ENCODE measurements at regions not wholly inside any gene's neighbourhood (a gene's known extent, or its start where the extent isn't known, plus 50 kb on each side); places are given as distances from the start of the nearest gene placed in this dataset.
A peak's percentile ranks its signal among the peaks of the same experiment; 100 is the strongest.

DNA sequence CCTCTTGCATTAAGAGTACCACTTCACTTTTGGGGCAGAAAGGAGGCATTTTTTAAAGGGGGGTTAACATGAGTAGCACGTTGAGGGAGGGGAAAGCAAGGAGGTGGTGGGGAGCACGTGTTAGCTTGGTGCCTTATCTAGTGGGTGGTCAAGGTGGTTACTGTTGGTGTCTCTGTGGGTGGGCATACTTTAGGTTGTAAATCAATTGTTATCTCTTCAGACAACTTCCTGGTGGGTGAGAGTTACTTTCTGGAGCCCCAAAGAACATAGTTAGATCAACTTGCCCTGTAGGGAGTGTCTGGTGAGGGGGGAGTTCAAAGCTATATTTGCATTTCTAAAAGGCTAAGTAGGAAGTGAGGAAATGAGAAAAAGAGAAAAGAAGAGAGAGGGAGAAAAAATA lies 297.7 kb upstream of the CLNK start:
- no peak for DNase-seq (ENCODE audit: low read depth)

DNA sequence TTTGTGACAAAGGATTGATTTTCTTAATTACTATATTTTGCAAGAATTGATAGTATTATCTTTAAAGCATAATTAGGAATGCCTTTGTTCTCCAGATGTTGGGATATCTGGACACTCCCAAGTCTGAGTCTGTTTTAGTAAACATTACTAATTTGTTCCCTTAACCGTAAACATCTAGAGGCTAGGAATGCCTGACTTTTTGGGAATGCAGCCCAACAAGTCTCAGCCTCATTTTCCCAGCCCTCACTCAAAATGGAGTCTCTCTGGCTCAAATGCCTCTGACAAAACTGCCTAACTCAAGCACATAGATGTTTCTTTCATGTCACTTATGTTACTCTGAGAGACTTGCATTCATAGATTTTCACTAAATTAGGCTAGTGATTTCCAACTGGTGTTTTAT lies 297.0 kb upstream of the CLNK start:
- no peak for DNase-seq (ENCODE audit: low read depth)

DNA sequence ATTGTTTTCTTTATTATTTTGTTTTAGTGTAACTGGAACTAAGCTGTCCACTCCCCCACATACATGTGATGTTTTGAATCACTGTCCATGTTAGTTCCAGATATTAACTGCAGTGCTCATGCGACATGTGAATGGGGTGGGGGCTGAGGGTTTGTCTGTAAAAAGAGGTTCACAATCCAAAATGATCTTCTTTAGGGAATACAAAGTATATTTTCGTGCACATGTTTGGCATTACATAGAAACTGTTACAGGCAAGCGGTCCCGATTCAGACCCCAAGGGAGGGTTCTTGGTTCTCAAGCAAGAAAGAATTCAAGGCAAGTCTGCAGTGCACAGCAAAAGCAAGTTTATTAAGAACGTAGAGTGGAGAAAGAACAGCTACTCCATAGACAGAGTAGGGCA lies 296.5 kb upstream of the CLNK start:
- DNase-seq (ENCODE audit: low read depth) = no peak

DNA sequence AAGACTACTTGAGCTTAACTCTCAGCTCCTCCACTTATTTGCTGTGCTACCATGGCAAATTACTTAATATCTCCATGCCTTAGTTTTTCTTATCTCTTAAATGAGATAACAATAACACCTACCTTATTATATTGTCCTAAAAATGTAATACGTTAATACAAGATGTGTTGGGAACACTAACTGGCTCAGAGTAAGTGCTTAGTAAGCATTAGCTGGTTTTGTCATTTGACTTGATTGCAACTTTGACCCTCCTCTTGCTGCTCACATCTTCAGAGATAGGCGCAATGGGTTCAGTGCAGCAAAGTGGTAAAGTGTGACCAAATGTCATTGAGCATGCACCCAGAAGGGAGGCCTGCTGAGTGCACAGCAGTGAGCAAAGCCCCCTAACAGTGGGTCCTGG lies 294.5 kb upstream of the CLNK start:
- DNase-seq (ENCODE audit: low read depth) = no peak

GRCh38 chr4:10977534-10977933 lies 293.0 kb upstream of the CLNK start:
- DNase-seq (ENCODE audit: low read depth) = no peak

GRCh38 chr4:10974371-10974770 lies 289.8 kb upstream of the CLNK start:
- DNase-seq (ENCODE audit: low read depth) = no peak

DNA sequence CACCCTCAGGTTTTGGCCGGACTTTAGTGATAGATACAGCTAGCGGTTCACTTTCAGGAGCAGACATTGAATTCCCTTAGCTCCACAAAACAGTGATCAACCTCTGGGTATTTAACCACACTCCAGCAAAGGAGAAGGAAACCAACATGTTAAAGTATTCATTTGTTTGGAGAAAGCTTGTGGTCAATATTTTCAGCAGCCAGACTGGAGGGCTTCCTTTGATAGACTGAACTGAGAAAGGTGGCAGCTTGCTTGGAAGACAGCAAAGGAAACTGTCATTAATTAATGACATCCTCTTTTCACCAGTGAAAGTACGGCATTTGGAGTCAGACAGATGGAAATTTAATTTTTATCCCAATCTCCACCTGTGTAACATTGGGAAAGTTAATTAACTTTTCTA lies 289.1 kb upstream of the CLNK start:
- DNase-seq (ENCODE audit: low read depth) = no peak

DNA sequence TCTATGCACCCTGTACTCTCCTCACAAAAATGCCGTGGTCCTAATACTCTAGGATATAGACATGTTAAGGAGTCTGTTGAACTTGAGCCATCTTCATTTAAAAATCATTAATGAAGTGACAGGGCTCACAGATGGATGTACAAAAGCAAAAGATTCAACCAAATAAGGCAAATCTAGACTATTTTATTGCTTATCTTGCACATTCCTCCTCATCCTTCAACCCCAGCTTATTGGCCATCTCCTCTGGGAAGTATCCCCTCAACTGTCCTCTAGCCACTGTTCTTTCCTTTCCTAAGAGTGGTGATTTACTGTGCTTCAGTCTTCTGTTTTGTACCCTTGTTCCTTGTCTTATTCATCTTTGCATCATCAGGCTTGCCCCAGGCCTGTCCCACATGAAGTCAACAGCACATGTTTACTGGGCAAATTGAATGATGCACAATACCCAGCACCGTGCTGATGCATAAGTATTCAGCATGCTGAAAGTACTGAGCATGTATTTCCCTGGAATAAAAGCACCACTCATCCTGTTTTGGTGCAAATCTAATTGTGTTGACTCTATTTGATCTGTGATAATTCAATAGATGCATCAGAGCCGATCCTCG lies 287.3 kb upstream of the CLNK start:
- peak; percentile 9 for DNase-seq (ENCODE audit: low read depth)

- DNase-seq (ENCODE audit: low read depth) = peak; percentile 3
These were observed 280.6 kb upstream of the CLNK start for GRCh38 chr4:10965196-10965595.

DNA sequence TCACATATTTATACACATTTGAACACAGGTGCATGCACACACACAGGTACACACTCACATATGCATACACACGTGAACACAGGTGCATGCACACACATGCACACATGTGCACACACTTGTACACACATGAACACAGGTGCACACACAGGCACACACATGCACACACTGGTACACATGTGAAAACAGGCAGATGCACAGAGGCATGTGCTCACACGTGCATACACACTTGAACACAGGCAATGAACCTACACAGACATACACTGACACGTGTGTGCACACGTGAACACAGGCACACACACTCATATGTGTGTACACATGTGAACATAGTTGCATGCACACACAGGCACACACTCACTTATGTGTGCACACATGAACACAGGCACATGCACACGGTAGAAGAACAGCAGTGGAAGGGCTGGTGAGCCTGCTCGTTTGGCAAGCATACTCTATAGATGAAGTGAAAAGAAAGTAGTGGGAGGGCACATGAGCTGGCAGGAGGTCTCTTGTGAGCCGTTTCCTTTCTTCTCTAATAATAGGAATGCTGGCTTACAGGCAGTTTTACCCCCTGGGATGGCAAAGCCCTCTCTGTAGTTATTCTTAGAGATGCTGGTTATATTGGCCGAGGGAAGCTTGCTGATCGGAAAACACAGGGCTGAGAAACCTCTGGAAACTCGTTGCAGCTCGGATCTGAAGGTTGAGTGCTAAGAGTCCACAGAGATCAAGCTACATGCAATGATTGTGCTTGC lies 279.6 kb upstream of the CLNK start:
- no peak for DNase-seq (ENCODE audit: low read depth)

DNA sequence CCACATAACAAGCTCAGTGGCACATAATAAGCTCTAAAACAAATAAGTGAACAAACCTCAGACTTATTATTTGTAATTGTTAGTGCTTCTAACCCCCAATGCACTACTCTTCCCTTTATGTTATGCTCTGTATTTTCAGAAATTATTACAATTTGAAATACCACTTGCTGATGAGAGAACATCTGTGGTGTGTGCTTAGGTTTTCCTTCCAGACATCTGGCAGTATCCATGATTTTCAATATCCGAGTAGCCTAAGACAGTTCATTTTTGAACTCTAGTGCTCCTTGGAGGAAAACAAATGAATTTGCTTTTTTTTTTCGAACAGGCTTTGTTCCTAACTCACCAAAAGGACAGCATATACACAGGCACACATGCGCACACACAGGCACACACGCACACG lies 278.7 kb upstream of the CLNK start:
- DNase-seq (ENCODE audit: low read depth) = no peak

DNA sequence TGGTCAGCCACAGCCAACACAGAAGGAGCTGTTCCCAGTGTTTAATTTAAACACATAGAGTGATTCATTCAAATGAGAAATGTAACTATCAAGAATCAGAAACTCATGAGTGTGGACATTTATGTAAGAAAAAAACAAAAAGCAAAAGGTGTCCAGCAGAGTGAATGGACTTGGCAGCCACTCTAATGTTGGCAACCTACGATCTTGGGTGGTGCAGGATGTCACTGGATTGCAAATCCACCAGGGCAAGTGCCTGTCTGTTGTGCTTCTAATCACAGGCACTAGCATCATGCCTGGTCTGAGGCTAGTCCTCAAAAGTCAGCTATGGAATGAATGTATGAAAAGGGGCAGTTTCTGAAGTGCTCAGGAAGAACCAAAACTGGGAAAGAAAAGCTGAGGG lies 277.7 kb upstream of the CLNK start:
- DNase-seq (ENCODE audit: low read depth) = no peak

DNA sequence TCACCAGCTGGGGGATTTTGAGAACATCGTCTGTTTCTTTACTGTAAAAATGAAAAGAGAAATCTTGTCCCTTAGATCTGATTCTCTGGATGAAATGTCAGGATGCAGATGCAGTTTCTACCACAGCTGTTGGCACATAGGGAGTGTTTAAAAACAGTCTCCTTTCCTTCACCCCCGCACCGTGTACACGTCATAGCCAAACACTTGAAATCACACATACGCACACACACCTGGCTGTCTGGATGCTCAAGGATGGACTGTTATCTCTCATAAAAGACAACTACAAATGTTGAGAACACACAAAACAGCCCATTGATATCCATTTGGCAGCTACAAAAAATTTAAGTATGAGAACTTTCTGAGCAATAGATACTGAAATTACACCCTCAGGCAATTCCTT lies 275.8 kb upstream of the CLNK start:
- no peak for DNase-seq (ENCODE audit: low read depth)

DNA sequence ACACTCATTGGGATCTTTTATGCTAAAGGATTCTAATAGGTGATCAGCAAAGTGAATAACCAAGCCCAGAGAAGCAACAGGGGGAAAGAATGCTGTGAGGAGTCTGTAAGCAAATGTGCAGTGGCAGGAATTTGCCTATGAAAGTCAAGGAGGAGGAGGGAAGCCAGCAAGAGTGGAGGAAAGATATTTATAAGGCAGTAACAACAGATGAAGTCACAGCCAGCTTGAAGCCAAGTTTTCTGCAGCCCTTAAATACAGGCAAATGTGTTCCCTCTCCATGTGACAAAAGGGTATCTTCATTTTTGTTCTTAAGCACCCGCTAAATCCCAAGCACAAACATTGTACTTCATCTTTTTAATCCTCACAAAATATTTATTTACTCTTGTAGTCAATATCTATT lies 275.0 kb upstream of the CLNK start:
- no peak for DNase-seq (ENCODE audit: low read depth)

GRCh38 chr4:10958226-10958856 lies 273.8 kb upstream of the CLNK start:
- DNase-seq (ENCODE audit: low read depth) = no peak

DNA sequence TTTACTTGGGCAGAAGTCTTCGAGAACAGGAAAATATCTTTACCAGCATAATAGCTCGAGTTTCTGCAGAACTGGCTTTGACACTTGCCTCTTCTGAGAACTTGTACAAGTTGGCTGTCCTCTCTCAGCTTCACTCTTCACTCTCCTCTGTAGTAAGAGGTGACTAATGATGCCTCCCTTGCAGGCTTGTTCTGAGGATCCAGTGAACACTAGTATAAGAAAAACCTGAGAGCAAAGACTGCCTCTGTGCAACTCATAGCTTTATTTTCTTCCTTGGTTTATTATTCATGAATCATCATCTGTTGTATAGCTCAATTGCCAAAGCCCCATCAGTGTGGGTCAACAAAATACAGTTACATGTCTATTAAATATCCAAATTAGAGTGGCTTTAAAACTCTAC lies 266.7 kb upstream of the CLNK start:
- DNase-seq (ENCODE audit: low read depth) = no peak

DNA sequence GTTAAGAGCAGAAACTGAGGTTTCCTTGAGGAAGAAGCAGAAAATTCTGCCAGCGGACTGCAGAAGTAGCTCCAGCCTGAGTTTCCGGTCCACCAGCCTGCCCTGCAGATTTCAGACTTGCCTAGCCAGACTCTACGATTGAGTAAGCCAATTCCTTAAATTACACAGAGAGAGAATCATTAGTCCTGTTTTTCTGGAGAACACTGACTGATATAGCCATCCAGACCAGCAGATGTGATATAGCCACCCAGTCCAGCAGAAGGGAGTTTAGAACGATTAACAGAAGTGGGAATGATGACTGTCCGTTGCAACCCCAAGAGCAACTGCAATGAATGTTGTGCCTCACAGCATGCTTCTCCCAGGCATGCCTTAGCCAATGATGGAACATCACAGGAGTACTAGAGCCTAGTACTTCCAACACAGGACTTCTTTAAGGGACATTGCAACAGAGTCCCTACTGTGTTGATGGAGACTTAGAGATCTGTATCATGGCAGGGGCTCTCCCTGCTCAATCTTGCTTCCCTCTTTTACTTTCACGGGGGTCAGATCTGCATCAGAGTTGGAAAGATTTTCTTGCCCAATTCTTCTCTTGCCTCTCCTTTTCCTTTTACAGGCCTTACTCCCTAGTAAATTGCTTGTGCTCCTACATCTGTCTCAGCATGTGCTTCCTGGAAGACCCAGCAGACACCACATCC lies 264.6 kb upstream of the CLNK start:
- DNase-seq (ENCODE audit: low read depth) = no peak

- no peak for DNase-seq (ENCODE audit: low read depth)
These were observed 263.3 kb upstream of the CLNK start for GRCh38 chr4:10947898-10948297.

DNA sequence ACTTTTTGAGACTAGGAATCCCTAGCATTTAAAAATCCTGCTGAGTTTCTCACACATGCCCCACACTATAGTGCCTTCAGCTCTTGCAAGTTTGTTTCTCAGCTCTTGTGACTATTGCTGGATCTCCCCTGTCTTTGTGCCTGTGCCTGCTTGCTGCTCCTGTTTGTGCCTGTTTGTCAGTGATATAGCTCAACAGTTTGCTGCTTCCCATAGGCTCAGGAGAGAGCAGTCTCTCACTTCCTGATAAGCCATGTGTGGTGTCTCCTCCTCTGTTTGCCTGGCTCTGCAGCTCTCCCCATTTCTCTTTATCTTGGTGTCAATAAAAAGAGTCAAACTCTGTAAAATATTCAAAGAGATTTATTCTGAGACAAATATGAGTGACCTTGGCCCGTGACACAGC lies 259.8 kb upstream of the CLNK start:
- no peak for DNase-seq (ENCODE audit: low read depth)

DNA sequence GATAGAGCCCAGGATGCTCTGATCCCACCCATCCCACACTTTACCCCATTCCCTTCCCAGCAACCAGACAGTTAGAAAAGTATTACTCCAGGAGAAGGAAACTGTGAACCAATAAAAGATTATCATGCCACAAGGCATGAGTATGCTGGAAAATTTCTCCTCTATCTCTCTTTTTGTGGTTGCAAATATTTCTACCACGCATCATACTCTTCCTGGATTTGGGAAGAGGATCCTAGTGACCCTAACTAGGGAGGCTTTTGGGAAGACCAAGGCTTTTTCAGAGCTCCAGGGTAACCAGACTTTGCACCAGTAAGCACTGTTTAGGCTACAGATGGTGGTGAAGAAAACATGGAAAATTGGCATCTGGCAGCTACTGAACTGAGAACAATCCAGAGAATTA lies 257.6 kb upstream of the CLNK start:
- no peak for DNase-seq (ENCODE audit: low read depth)

- no peak for DNase-seq (ENCODE audit: low read depth)
These were observed 245.2 kb upstream of the CLNK start for GRCh38 chr4:10929818-10930217.

GRCh38 chr4:10925996-10926395 lies 241.4 kb upstream of the CLNK start:
- peak; percentile 48 for DNase-seq (ENCODE audit: low read depth)

- no peak for DNase-seq (ENCODE audit: low read depth)
These were observed 239.7 kb upstream of the CLNK start for GRCh38 chr4:10924274-10924673.
